Astrocyte (in vitro differentiated cells and primary cell): ENCODE measurements at regions not wholly inside any gene's neighbourhood (a gene's known extent, or its start where the extent isn't known, plus 50 kb on each side); places are given as distances from the start of the nearest gene placed in this dataset.
"Not testable (repeated sequence)": the region's sequence is repeated elsewhere in the genome, so short reads cannot be mapped to it uniquely, and the experiment has no call there.

Source experiments
- DNase-seq: peaks from one replicate; pipeline ENCODE4 v3.0.0-alpha.2; 2010; ENCODE audit warnings: low read depth
- FAIRE-seq: peaks from 2 replicates; lab custom pipeline; 2011; peaks lifted over from hg19 to GRCh38; lab: Jason Lieb, UNC
- H2AFZ ChIP-seq: 2 replicates; pipeline ENCODE4 v1.6.0; 2012; ENCODE audit warnings: low read depth, low read length, inconsistent platforms
- H3K27ac ChIP-seq: 2 replicates; pipeline ENCODE4 v1.5.1; 2011; ENCODE audit warnings: low read depth, low read length, inconsistent platforms
- H3K27me3 ChIP-seq: 2 replicates; pipeline ENCODE4 v1.6.0; 2011; ENCODE audit warnings: low read length, inconsistent platforms; ENCODE audit not compliant: insufficient read depth
- H3K36me3 ChIP-seq: 2 replicates; pipeline ENCODE4 v1.5.1; 2011; ENCODE audit warnings: low read length, inconsistent platforms; ENCODE audit not compliant: insufficient read depth
- H3K4me1 ChIP-seq: 2 replicates; pipeline ENCODE4 v1.5.1; 2011; ENCODE audit warnings: low read length, inconsistent platforms; ENCODE audit not compliant: insufficient read depth
- H3K4me2 ChIP-seq: 2 replicates; pipeline ENCODE4 v1.6.0; 2012; ENCODE audit warnings: low read length, inconsistent platforms
- H3K4me3 ChIP-seq: 2 replicates; pipeline ENCODE4 v1.5.1; 2011; ENCODE audit warnings: low read depth, mild to moderate bottlenecking, low read length, inconsistent platforms; ENCODE audit not compliant: insufficient read depth
- H3K79me2 ChIP-seq: 2 replicates; pipeline ENCODE4 v1.6.0; 2012; ENCODE audit warnings: mild to moderate bottlenecking, low read length, inconsistent platforms; ENCODE audit not compliant: insufficient read depth
- H3K9ac ChIP-seq: 2 replicates; pipeline ENCODE4 v1.6.0; 2012; ENCODE audit warnings: mild to moderate bottlenecking, low read length, inconsistent platforms
- H3K9me3 ChIP-seq: 2 replicates; pipeline ENCODE4 v1.5.1; 2012; ENCODE audit warnings: low read depth, mild to moderate bottlenecking, low read length, inconsistent platforms; ENCODE audit not compliant: insufficient read depth
- H4K20me1 ChIP-seq: 2 replicates; pipeline ENCODE4 v1.6.0; 2012; ENCODE audit warnings: low read length, inconsistent platforms; ENCODE audit not compliant: insufficient read depth
- H3K27ac Mint-ChIP-seq: one replicate; pipeline ENCODE4 v1.8.0; 2021; ENCODE audit warnings: mild to moderate bottlenecking, mixed read lengths; ENCODE audit not compliant: unreplicated experiment
- H3K27me3 Mint-ChIP-seq: one replicate; pipeline ENCODE4 v1.8.0; 2021; ENCODE audit warnings: low read depth, mixed read lengths; ENCODE audit not compliant: unreplicated experiment
- H3K36me3 Mint-ChIP-seq: one replicate; pipeline ENCODE4 v1.8.0; 2021; ENCODE audit warnings: low read depth, mixed read lengths; ENCODE audit not compliant: unreplicated experiment
- H3K4me1 Mint-ChIP-seq: one replicate; pipeline ENCODE4 v1.8.0; 2021; ENCODE audit warnings: low read depth, mixed read lengths; ENCODE audit not compliant: unreplicated experiment
- H3K4me3 Mint-ChIP-seq: one replicate; pipeline ENCODE4 v1.8.0; 2021; ENCODE audit warnings: mild to moderate bottlenecking, moderate library complexity, mixed read lengths; ENCODE audit not compliant: unreplicated experiment
- H3K9me3 Mint-ChIP-seq: one replicate; pipeline ENCODE4 v1.8.0; 2021; ENCODE audit warnings: mild to moderate bottlenecking, mixed read lengths; ENCODE audit not compliant: unreplicated experiment
- EZH2 ChIP-seq: IDR thresholded peaks from 2 replicates; pipeline ENCODE4 v1.6.1; 2012; ENCODE audit warnings: mild to moderate bottlenecking, low read length, inconsistent platforms; ENCODE audit not compliant: insufficient read depth
- TF ChIP-seq, protein P1 (sequence below): IDR thresholded peaks from 2 replicates; pipeline ENCODE4 v1.5.1; 2011; ENCODE audit warnings: low read depth, mild to moderate bottlenecking, inconsistent platforms, low read length, moderate library complexity; ENCODE audit not compliant: insufficient read depth

DNA sequence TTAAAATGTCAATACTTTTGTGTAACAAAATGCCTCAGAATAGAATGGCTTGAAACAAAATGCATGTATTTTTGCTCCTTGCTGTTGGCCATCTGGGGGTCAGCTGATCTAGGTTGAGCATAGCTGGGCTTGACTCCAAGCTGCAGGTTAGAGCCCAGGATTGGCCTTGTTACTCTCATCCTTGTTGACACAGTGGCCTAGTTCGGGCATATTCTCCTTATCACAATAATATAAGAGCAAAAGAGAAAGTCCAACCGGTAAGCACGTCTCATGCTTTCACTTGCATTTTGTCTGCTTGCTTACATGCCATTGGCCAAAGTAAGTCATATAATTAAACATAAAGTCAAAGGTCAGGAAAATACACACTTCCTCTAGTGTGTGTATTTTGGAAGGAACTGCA lies 456.2 kb downstream of the KCNT2 start:
- H3K36me3 ChIP-seq: no peaks in the 10 kb centered on the region
- no peak overlapping the region for H3K4me3 Mint-ChIP-seq
- no peaks in the 10 kb centered on the region for H3K9me3 Mint-ChIP-seq
- H3K27ac ChIP-seq: no peak overlapping the region
- no peak overlapping the region for H3K27ac Mint-ChIP-seq
- FAIRE-seq: no peak
- no peaks in the 10 kb centered on the region for H3K27me3 Mint-ChIP-seq
- H3K9ac ChIP-seq: no peak overlapping the region
- DNase-seq: no peak
- H3K4me3 ChIP-seq: no peak overlapping the region
- no peak overlapping the region for H3K4me2 ChIP-seq
- H2AFZ ChIP-seq: no peak overlapping the region
- no peaks in the 10 kb centered on the region for H3K4me1 Mint-ChIP-seq
- no peaks in the 10 kb centered on the region for H3K4me1 ChIP-seq
- no peaks in the 10 kb centered on the region for H3K9me3 ChIP-seq
- TF ChIP-seq, protein P1, sequence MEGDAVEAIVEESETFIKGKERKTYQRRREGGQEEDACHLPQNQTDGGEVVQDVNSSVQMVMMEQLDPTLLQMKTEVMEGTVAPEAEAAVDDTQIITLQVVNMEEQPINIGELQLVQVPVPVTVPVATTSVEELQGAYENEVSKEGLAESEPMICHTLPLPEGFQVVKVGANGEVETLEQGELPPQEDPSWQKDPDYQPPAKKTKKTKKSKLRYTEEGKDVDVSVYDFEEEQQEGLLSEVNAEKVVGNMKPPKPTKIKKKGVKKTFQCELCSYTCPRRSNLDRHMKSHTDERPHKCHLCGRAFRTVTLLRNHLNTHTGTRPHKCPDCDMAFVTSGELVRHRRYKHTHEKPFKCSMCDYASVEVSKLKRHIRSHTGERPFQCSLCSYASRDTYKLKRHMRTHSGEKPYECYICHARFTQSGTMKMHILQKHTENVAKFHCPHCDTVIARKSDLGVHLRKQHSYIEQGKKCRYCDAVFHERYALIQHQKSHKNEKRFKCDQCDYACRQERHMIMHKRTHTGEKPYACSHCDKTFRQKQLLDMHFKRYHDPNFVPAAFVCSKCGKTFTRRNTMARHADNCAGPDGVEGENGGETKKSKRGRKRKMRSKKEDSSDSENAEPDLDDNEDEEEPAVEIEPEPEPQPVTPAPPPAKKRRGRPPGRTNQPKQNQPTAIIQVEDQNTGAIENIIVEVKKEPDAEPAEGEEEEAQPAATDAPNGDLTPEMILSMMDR: no peak
- TF ChIP-seq EZH2: no peak
- no peaks in the 10 kb centered on the region for H4K20me1 ChIP-seq
- no peaks in the 10 kb centered on the region for H3K79me2 ChIP-seq
- no peaks in the 10 kb centered on the region for H3K27me3 ChIP-seq
- no peaks in the 10 kb centered on the region for H3K36me3 Mint-ChIP-seq

DNA sequence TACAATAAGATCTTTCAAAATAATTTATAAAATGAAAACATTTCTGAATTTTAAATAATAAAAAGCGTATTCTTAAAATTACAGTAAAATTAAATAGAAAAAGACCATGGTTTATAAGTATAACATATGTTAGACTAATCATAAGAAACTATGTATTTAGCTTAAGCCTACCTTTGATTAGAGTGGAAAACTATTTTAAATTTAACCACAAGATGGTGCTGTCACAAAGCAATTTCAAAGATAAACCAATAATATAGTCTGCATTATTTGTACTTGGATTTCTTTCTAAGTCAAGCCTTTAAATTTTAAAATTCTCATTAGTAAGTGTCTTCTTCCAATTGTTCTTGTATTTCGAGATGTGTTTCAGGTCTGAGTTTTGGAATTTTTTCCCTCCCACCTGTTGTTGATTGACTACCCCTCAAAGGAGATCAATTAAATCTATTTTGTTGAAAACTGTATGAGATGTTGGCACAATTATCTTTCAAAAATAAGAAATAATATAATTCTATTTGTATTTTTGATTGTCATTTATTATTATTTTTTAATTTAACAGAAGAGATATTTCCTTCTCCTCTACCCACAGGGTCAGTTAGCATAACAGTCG lies 459.8 kb downstream of the KCNT2 start:
- Histone ChIP-seq H3K4me1 (no peaks in the 10 kb centered on the region), H3K9me3 (no peaks in the 10 kb centered on the region), H2AFZ (no peak overlapping the region), H4K20me1 (no peaks in the 10 kb centered on the region), H3K4me3 (no peak overlapping the region), H3K4me2 (no peak overlapping the region), H3K9ac (no peak overlapping the region), H3K79me2 (no peaks in the 10 kb centered on the region), H3K27ac (no peak overlapping the region), H3K36me3 (no peaks in the 10 kb centered on the region), H3K27me3 (no peaks in the 10 kb centered on the region)
- Mint-ChIP-seq H3K4me3 (no peak overlapping the region), H3K4me1 (no peaks in the 10 kb centered on the region), H3K27me3 (no peaks in the 10 kb centered on the region), H3K27ac (no peak overlapping the region), H3K36me3 (no peaks in the 10 kb centered on the region), H3K9me3 (no peaks in the 10 kb centered on the region)
- TF ChIP-seq EZH2: no peak
- TF ChIP-seq, protein P1: peak; percentile 43
- peak; percentile 6 for DNase-seq
- no peak for FAIRE-seq

DNA sequence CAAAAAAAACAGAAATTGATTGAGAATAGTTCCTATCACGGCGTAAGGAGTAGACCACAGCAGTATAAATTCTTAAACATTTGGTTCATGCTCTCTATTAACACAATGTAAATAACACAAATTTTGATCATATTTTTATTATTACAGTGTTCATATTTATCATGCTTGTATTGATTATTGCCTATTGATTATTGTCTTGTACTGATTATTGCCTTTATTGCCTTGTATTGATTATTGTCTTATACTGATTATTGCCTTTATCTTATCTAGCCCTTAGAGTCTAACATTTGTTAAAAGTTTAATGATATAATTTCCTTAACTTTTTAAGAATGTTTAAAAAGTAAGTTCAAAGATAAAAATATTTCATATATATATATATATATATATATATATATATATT lies 460.7 kb downstream of the KCNT2 start:
- no peaks in the 10 kb centered on the region for H3K9me3 ChIP-seq
- no peaks in the 10 kb centered on the region for H4K20me1 ChIP-seq
- no peak overlapping the region for H3K4me3 ChIP-seq
- H3K79me2 ChIP-seq: no peaks in the 10 kb centered on the region
- no peaks in the 10 kb centered on the region for H3K27me3 ChIP-seq
- H3K4me2 ChIP-seq: no peak overlapping the region
- FAIRE-seq (no peak), DNase-seq (no peak)
- H3K4me1 Mint-ChIP-seq: peaks cover under 1% of the 10 kb centered on the region
- H2AFZ ChIP-seq: no peak overlapping the region
- H3K9me3 Mint-ChIP-seq: no peaks in the 10 kb centered on the region
- H3K4me3 Mint-ChIP-seq: no peak overlapping the region
- no peak overlapping the region for H3K27ac ChIP-seq
- no peaks in the 10 kb centered on the region for H3K36me3 Mint-ChIP-seq
- H3K27me3 Mint-ChIP-seq: no peaks in the 10 kb centered on the region
- TF ChIP-seq, protein P1: no peak
- H3K36me3 ChIP-seq: no peaks in the 10 kb centered on the region
- H3K9ac ChIP-seq: no peak overlapping the region
- H3K27ac Mint-ChIP-seq: no peak overlapping the region
- H3K4me1 ChIP-seq: no peaks in the 10 kb centered on the region

DNA sequence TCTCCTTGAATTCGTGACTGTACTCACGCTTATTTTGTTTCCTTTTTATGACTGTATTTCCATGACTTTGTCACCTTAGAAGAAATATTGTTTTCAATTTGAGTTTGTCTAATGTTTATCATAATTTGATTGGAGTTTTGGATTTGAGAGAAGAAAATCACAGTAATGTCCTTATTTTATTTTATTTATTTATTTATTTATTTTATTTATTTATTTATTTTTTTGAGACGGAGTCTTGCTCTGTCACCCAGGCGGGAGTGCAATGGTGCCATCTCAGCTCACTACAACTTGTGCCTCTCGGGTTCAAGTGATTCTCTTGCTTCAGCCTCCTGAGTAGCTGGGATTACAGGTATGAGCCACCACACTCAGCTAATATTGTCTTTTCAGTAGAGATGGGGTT lies 463.1 kb downstream of the KCNT2 start:
- not testable (repeated sequence) for H3K27me3 Mint-ChIP-seq, H3K27ac ChIP-seq, H2AFZ ChIP-seq, H4K20me1 ChIP-seq, H3K27me3 ChIP-seq, H3K79me2 ChIP-seq, H3K27ac Mint-ChIP-seq, H3K9me3 Mint-ChIP-seq, H3K36me3 Mint-ChIP-seq, H3K4me2 ChIP-seq, H3K4me1 Mint-ChIP-seq, DNase-seq, H3K4me3 ChIP-seq, H3K36me3 ChIP-seq, H3K9ac ChIP-seq, H3K9me3 ChIP-seq, FAIRE-seq, H3K4me1 ChIP-seq, H3K4me3 Mint-ChIP-seq
